GM12878 (cell line): ENCODE measurements at regions not wholly inside any gene's neighbourhood (a gene's known extent, or its start where the extent isn't known, plus 50 kb on each side); places are given as distances from the start of the nearest gene placed in this dataset.

ENCODE experiments used
- ATAC-seq: fragments of 200-7000 bp; cut with Tn5 transposase; 3 replicates; pipeline ENCODE4 v1.9.1; 2020; ENCODE audit warnings: mild to moderate bottlenecking, moderate library complexity
- BruUV-seq: library from RNA; stranded (reverse); fragments of 400-500 nt; replicated peaks from 2 replicates; lab custom pipeline; 2021; lab: Mats Ljungman, UMichigan
- CTCF ChIA-PET: fragments of 300-600 bp; sonication (Branson Sonifier 250); formaldehyde crosslinking; extraction: SDS; loops from one replicate; lab custom pipeline; 2021; ENCODE audit warnings: inconsistent platforms; lab: Yijun Ruan, JAX
- POLR2A ChIA-PET: fragments of 350-600 bp; formaldehyde crosslinking; extraction: SDS; loops from one replicate; lab custom pipeline; 2021; ENCODE audit warnings: inconsistent platforms; lab: Charles Lee
- RAD21 ChIA-PET: fragments of 300-600 bp; sonication (Branson Sonifier 250); formaldehyde crosslinking; loops from one replicate; lab custom pipeline; 2023; ENCODE audit warnings: antibody characterized with exemption; ENCODE audit not compliant: unreplicated experiment; lab: Charles Lee
- SMC1A ChIA-PET: fragments of 300-600 bp; sonication (Branson Sonifier 250); formaldehyde crosslinking; loops from one replicate; lab custom pipeline; 2023; ENCODE audit not compliant: unreplicated experiment, uncharacterized antibody; lab: Charles Lee
- DNase-seq: peaks from one replicate; pipeline ENCODE4 v3.0.0-alpha.2; 2011; ENCODE audit warnings: low read depth, low spot score
- FAIRE-seq: peaks from 3 replicates; lab custom pipeline; 2011; peaks lifted over from hg19 to GRCh38; lab: Jason Lieb, UNC
- H2AFZ ChIP-seq: 2 replicates; pipeline ENCODE4 v1.6.0; 2011; ENCODE audit warnings: low read depth, low read length, control low read depth; ENCODE audit not compliant: control insufficient read depth
- H3K27ac ChIP-seq: 2 replicates; pipeline ENCODE4 v1.5.1; 2011; ENCODE audit warnings: control low read depth; ENCODE audit not compliant: control insufficient read depth, insufficient read depth
- H3K27me3 ChIP-seq, 2 experiments: replicated peaks in 1 of 2; 2 replicates each; pipeline versions ENCODE4 v1.6.0 to v1.6.1; 2011; ENCODE audit warnings: low read length in 1 of 2; ENCODE audit not compliant: control insufficient read depth in 2 of 2, insufficient read depth in 2 of 2
- H3K36me3 ChIP-seq, 2 experiments: 2 replicates each; pipeline ENCODE4 v1.5.1; 2011; ENCODE audit warnings: low read length in 1 of 2; ENCODE audit not compliant: control insufficient read depth in 2 of 2, insufficient read depth in 2 of 2
- H3K4me1 ChIP-seq: 2 replicates; pipeline ENCODE4 v1.6.1; 2011; ENCODE audit warnings: mild to moderate bottlenecking, low read length, moderate library complexity, mixed read lengths; ENCODE audit not compliant: control insufficient read depth, insufficient read depth
- H3K4me2 ChIP-seq: 2 replicates; pipeline ENCODE4 v1.6.0; 2011; ENCODE audit warnings: control low read depth; ENCODE audit not compliant: control insufficient read depth, insufficient read depth
- H3K4me3 ChIP-seq: fragments of 200-600 bp; sonication (generic); 2 replicates; pipeline ENCODE4 v1.5.1; 2016
- H3K79me2 ChIP-seq: 2 replicates; pipeline ENCODE4 v1.6.0; 2011; ENCODE audit warnings: low read length; ENCODE audit not compliant: control insufficient read depth, insufficient read depth
- H3K9ac ChIP-seq: 2 replicates; pipeline ENCODE4 v1.8.0; 2011; ENCODE audit warnings: low read length, control low read depth, mixed read lengths; ENCODE audit not compliant: control insufficient read depth, insufficient read depth
- H3K9me3 ChIP-seq: replicated peaks from 3 replicates; pipeline ENCODE4 v1.5.1; 2011; ENCODE audit warnings: mild to moderate bottlenecking, low read length; ENCODE audit not compliant: control insufficient read depth, insufficient read depth
- H4K20me1 ChIP-seq: 2 replicates; pipeline ENCODE4 v1.6.0; 2011; ENCODE audit not compliant: control insufficient read depth, insufficient read depth
- BHLHE40 ChIP-seq, 2 experiments: fragments of 450-650 bp in 1 of 2; IDR thresholded peaks; 2 replicates each; pipeline ENCODE4 v1.6.1; 2011 to 2017; ENCODE audit warnings: low read depth in 2 of 2, borderline replicate concordance in 1 of 2, improper control_type of control experiment in 1 of 2, low read length in 1 of 2, mild to moderate bottlenecking in 1 of 2
- CHD1 ChIP-seq: IDR thresholded peaks from 2 replicates; pipeline ENCODE4 v1.6.1; 2012; ENCODE audit warnings: low read depth, low read length, improper control_type of control experiment
- CHD2 ChIP-seq: IDR thresholded peaks from 2 replicates; pipeline ENCODE4 v1.6.1; 2011; ENCODE audit warnings: low read depth, low read length, improper control_type of control experiment, borderline replicate concordance
- JUNB ChIP-seq: IDR thresholded peaks from 2 replicates; pipeline ENCODE4 v1.6.1; 2016; ENCODE audit warnings: antibody characterized with exemption, mild to moderate bottlenecking
- MEF2B ChIP-seq: fragments of 450-650 bp; IDR thresholded peaks from 2 replicates; pipeline ENCODE4 v1.6.1; 2018; ENCODE audit warnings: mild to moderate bottlenecking, moderate library complexity; ENCODE audit not compliant: partially characterized antibody, poor library complexity, severe bottlenecking
- MTA2 ChIP-seq: fragments of 450-650 bp; IDR thresholded peaks from 2 replicates; pipeline ENCODE4 v1.6.1; 2016; ENCODE audit warnings: low read depth, mild to moderate bottlenecking, moderate library complexity
- NR2C1 ChIP-seq: fragments of 450-650 bp; IDR thresholded peaks from 2 replicates; pipeline ENCODE4 v1.6.1; 2017; ENCODE audit warnings: antibody characterized with exemption, mild to moderate bottlenecking, moderate library complexity
- RUNX3 ChIP-seq: IDR thresholded peaks from 2 replicates; pipeline ENCODE4 v1.6.1; 2012; ENCODE audit warnings: low read length, inconsistent platforms
- SMAD1 ChIP-seq: fragments of 450-650 bp; IDR thresholded peaks from 2 replicates; pipeline ENCODE4 v1.6.1; 2018; ENCODE audit warnings: mild to moderate bottlenecking, low read depth; ENCODE audit not compliant: partially characterized antibody
- SMC3 ChIP-seq: IDR thresholded peaks from 2 replicates; pipeline ENCODE4 v1.6.1; 2011; ENCODE audit warnings: low read length, improper control_type of control experiment, borderline replicate concordance
- SPI1 ChIP-seq: IDR thresholded peaks from 2 replicates; pipeline ENCODE4 v1.6.1; 2011; ENCODE audit warnings: low read depth, mild to moderate bottlenecking, low read length, moderate library complexity, borderline replicate concordance; ENCODE audit not compliant: insufficient read depth
- SUPT20H ChIP-seq: IDR thresholded peaks from 2 replicates; pipeline ENCODE4 v1.6.1; 2011; ENCODE audit warnings: low read depth, mild to moderate bottlenecking, low read length, moderate library complexity, borderline replicate concordance; ENCODE audit not compliant: control insufficient read depth
- ZBED1 ChIP-seq: IDR thresholded peaks from 2 replicates; pipeline ENCODE4 v1.6.1; 2016; ENCODE audit warnings: borderline replicate concordance
- ZNF384 ChIP-seq: IDR thresholded peaks from 2 replicates; pipeline ENCODE4 v1.6.1; 2012; ENCODE audit warnings: low read depth, mild to moderate bottlenecking, low read length, improper control_type of control experiment, borderline replicate concordance
- WGBS: methylation state at CpG from one replicate; pipeline ENCODE4 v1.1.6; 2016; ENCODE audit warnings: low lambda C conversion rate; ENCODE audit not compliant: insufficient replicate concordance, insufficient coverage; ENCODE audit errors: missing lambda C conversion rate; 5-methylcytosine and 5-hydroxymethylcytosine counted together
- in situ Hi-C: fragments of 300-500 bp; cut with MboI; formaldehyde crosslinking; loops from 9 replicates; pipeline ENCODE4 v1.14.3; 2018; ENCODE audit warnings: mixed read lengths
- intact Hi-C: fragments of 100-400 bp; cut with micrococcal nuclease; formaldehyde crosslinking; loops from one replicate; pipeline ENCODE4 v1.14.2; 2022; ENCODE audit not compliant: unreplicated experiment
- TF ChIP-seq, protein P1 (sequence below): fragments of 450-650 bp; IDR thresholded peaks from 2 replicates; pipeline ENCODE4 v1.6.1; 2018; ENCODE audit warnings: mild to moderate bottlenecking, low read depth, moderate library complexity; ENCODE audit not compliant: partially characterized antibody
- TF ChIP-seq, protein P2 (sequence below): IDR thresholded peaks from 2 replicates; pipeline ENCODE4 v1.6.1; 2012; ENCODE audit warnings: low read depth, low read length, improper control_type of control experiment

DNA sequence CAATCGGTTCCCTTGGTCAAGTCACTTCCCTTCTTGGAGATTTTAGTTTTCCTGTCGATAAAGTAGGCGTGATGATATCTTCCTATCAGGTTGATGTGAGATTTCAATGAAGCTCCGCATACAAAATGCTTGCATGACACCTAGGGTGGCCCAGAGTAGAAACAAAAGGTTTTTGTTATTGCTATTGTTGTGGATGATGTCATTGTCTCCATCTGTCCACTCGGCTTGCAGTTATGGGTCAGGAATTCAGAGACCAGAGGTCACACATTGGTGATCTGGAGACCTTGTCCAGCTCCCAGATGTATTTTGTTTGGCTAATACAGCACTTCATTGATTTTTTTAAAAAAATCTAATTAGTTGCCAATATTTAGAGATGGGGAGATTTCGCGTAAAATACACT lies 382.1 kb downstream of the MN1 start:
- Histone ChIP-seq H3K27ac (no peak overlapping the region), H4K20me1 (no peaks in the 10 kb centered on the region), H3K36me3 (no peaks in the 10 kb centered on the region), H3K79me2 (no peaks in the 10 kb centered on the region), H2AFZ (no peak overlapping the region), H3K9ac (no peak overlapping the region), H3K4me3 (no peak overlapping the region), H3K9me3 (no peaks in the 10 kb centered on the region), H3K4me2 (no peak overlapping the region), H3K27me3 (no peaks in the 10 kb centered on the region), H3K4me1 (no peaks in the 10 kb centered on the region)
- no peak for FAIRE-seq
- intact Hi-C loops (no loop called here), in situ Hi-C loops (no loop called here)
- WGBS = 19% methylated on average over 7 of the region's 7 CpGs
- no peak for ATAC-seq
- ChIA-PET CTCF (no interaction called here), RAD21 (no interaction called here), SMC1A (no interaction called here), POLR2A (no interaction called here)
- no TSS peak for BruUV-seq
- DNase-seq = no peak
- TF ChIP-seq NR2C1 (no peak), CHD1 (no peak), SUPT20H (no peak), BHLHE40 (IDR thresholded peaks at IDR 0.05; ENCODE audit: borderline replicate concordance in 1 of 2, low read depth in 2 of 2, low read length in 1 of 2) (no peak), SMC3 (no peak), RUNX3 (no peak), ZNF384 (no peak), MEF2B (no peak), SPI1 (no peak), MTA2 (no peak), SMAD1 (no peak), ZBED1 (no peak), JUNB (no peak), CHD2 (no peak)
- TF ChIP-seq, protein P1, sequence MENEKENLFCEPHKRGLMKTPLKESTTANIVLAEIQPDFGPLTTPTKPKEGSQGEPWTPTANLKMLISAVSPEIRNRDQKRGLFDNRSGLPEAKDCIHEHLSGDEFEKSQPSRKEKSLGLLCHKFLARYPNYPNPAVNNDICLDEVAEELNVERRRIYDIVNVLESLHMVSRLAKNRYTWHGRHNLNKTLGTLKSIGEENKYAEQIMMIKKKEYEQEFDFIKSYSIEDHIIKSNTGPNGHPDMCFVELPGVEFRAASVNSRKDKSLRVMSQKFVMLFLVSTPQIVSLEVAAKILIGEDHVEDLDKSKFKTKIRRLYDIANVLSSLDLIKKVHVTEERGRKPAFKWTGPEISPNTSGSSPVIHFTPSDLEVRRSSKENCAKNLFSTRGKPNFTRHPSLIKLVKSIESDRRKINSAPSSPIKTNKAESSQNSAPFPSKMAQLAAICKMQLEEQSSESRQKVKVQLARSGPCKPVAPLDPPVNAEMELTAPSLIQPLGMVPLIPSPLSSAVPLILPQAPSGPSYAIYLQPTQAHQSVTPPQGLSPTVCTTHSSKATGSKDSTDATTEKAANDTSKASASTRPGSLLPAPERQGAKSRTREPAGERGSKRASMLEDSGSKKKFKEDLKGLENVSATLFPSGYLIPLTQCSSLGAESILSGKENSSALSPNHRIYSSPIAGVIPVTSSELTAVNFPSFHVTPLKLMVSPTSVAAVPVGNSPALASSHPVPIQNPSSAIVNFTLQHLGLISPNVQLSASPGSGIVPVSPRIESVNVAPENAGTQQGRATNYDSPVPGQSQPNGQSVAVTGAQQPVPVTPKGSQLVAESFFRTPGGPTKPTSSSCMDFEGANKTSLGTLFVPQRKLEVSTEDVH = no peak
- TF ChIP-seq, protein P2, sequence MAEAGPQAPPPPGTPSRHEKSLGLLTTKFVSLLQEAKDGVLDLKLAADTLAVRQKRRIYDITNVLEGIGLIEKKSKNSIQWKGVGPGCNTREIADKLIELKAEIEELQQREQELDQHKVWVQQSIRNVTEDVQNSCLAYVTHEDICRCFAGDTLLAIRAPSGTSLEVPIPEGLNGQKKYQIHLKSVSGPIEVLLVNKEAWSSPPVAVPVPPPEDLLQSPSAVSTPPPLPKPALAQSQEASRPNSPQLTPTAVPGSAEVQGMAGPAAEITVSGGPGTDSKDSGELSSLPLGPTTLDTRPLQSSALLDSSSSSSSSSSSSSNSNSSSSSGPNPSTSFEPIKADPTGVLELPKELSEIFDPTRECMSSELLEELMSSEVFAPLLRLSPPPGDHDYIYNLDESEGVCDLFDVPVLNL = no peak
